Caki2 (cell line): ENCODE measurements at regions not wholly inside any gene's neighbourhood (a gene's known extent, or its start where the extent isn't known, plus 50 kb on each side); places are given as distances from the start of the nearest gene placed in this dataset.
"Not testable (repeated sequence)": the region's sequence is repeated elsewhere in the genome, so short reads cannot be mapped to it uniquely, and the experiment has no call there.

Experiments
- DNase-seq: peaks from one replicate; pipeline ENCODE4 v3.0.0-alpha.2; 2015; ENCODE audit warnings: low read depth
- in situ Hi-C: cut with HindIII; loops from 2 replicates; pipeline ENCODE4 v1.10.0; 2016; ENCODE audit warnings: low sequenced_read_pairs, low pct_unique_long_range_greater_than_20kb, mixed read lengths

GRCh38 chr14:28120391-28120790 is 646.2 kb upstream of the FOXG1 start:
- no peak for DNase-seq
- in situ Hi-C loops, result no loop called here

GRCh38 chr14:28121512-28122297 is 644.9 kb upstream of the FOXG1 start:
- in situ Hi-C loops, result no loop called here

GRCh38 chr14:28130610-28131284 is 635.8 kb upstream of the FOXG1 start:
- no peak for DNase-seq
- in situ Hi-C loops, result no loop called here

More at GRCh38 chr14:28121512-28122297, 644.9 kb upstream of the FOXG1 start:
- DNase-seq, result no peak

DNA sequence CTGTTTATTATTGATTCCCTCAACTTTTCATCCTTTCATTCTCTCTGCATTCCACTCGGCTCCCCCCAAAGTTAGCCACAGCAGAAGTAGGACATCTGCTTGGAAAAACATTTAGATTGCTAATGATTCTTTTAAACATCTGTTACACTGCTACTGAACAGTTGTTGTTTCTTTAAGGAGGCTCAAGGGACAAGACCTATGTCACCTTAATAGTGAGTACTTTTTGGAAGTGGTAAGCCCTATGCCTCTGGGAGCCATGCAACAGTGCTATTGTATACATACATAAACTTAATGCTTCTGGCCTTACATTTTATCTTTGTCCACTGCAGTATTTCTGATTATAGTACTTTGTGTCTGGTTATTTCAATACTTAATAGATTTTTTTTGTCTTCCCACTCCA is 628.2 kb upstream of the FOXG1 start:
- in situ Hi-C loops, result no loop called here
- no peak for DNase-seq

DNA sequence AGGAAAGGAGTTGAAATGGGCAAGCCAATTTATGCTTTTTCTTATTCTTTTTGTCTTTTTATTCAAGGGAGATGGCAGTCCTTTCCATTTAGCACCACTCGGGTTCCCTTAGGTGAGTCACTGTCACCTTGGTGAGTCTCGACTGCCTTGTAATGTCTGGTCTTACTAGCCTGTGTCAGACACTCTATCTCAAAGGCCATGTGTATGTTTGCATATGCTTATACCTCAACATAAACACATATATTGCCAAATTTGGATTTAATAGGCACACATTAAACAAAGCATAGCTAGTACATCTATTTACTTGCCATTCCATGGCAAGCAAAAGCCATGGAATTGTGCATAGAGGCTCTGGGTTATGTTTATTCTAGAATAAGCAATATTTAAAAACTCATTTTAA is 624.9 kb upstream of the FOXG1 start:
- in situ Hi-C loops, result no loop called here
- no peak for DNase-seq

DNA sequence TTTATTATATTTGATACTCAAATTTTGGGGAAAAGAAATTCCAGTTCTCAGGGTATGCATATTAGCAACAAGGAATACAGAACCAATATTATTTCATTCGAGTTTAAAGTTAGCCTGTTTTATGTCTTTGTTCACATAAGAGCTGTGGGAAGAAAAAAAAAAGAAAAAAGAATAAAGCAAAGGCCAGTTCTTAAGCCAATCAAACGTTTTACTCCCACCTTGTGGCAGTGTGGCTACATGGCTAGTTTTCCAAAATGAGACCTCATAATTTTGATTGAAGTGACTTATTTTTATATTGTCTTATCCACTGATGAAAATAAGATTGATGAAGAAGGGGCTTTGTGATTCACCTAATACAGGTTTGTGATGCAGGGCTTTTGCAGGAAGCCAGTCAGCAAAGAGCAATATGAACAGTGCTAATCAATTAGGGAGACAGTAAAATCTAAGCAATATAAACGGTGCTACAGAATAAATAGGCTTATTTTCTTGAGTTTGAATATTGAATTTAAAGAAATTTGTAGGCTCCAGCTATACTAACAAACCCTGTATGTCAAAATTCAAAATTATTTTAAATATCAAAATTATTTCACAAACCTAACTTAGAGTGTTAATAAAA is 624.1 kb upstream of the FOXG1 start:
- no peak for DNase-seq
- in situ Hi-C loops, result no loop called here

DNA sequence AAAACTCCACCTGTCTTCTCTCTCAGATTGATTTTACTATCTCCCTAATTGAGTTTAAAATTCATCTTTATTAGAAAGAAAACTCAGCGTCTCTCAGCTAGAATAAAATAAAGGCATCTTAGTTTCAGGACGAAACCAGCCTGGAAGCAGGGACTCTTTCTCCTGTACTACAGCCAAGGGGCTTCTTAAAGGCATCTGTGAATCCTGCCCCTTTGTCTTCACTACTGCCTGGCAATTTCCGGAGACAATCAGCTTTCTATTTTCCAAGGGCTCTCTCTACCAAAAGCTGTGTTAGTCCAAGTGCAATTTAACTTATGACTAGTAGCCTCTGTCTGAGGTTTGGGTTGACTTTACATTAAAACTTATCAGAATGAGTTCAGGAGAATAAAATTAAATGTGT is 623.3 kb upstream of the FOXG1 start:
- in situ Hi-C loops, result no loop called here
- no peak for DNase-seq

DNA sequence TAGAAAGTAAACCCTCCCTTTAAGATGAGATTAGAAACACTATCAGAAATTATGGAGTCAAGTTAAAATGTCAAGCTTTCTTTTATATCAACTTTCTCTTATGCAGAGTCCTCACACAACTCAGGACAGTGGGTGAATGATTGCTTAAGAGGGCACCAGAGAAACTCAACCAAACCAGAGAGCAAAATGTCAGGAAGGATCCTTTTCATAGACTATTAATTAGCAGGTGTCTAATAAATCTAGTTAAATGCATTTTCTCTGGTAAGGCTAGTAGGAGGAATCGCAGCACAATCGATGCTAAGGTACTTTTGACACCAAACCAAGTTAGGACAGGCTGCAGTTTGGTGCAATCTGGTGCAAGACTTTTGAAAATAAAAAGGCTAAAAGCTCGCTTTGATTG is 614.7 kb upstream of the FOXG1 start:
- in situ Hi-C loops, result no loop called here
- DNase-seq, result no peak

DNA sequence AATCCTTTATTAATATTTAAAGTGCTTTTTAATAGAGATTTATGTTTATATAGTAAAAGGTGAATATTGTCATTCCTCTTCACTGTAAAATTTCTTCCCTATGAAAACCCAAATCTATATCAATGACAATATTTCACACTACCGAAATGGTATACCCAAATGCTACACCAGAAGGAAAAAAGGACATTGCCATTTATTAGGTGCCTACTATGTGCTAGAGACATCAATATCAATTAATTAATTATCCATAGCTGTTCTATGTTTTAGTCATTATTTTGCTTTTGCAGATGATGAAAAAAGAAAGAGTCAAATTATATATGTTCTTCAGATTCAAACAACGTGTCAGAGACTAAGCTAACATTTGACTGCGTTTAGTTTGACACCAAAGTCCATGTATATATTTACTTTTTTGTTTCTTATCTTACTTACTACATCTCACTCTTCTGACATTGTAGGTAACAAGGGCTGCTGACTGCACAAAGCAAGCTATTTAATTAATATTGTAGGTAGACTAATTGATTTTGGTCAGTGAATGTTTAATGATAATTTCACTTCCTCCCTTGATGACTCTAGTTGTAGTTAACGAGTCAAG is 614.0 kb upstream of the FOXG1 start:
- in situ Hi-C loops, result no loop called here
- DNase-seq, result no peak

GRCh38 chr14:28157289-28157869 is 609.2 kb upstream of the FOXG1 start:
- in situ Hi-C loops, result no loop called here
- DNase-seq, result no peak

DNA sequence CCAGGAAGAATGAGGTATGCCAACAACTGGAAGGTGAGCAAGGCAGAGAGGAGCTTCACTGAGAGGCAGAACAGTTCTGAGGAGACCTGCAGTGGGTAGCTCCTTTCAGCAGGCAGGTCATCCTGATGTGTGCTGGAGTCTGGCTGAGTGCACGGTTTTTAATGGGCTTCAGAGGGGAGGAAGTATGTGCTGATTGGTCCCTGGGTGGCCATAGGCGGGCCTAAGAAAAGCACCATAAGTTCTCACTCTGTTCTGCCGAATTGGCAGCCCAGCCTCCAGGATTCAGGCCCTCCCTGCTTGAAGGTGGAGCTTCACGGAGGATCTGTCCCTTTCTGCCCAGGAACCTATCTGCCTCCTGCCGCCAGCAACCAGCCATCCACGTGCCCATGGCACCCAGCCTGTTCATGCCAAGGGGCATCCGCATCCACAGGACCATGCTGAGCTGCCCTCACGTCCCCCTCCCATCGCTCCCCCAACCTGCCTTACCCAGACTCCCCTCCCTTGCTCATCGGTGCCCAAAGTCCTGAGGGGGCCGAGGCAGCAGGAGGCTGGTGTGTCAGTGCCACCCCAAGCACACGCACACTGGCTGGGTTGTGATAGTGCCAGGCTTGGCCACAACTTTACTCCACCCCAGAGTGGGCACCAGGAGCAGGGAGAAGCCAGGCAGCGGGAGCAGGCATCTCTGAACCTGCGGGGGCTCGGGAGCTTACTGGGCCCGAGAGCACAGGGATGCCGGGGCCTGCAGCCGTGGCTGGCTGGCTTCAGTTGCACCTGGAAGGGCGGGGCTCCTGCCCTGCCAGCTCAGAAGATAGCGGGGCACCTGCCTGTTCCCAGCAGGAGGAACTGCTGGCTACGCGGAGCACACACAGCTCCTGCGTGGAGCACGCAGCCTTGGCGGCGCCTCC is 608.4 kb upstream of the FOXG1 start:
- in situ Hi-C loops, result no loop called here
- no peak for DNase-seq

DNA sequence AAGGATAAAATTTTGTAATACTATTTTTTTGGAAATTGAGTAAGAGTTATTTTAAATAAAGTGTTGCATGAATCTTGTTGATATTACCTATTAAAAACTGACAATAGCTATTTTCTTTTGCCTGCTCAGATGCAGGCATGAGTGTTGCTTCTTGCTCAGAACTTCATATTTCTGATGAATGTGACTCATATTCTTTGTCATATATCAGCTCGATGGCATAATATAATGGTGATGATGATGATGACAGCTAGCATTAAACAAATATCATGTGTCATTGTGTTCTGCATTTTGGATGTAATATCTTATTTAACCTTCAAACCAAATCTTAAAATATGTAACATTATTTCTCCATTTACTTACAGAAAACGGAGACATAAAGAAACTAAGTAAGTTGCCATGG is 605.5 kb upstream of the FOXG1 start:
- in situ Hi-C loops, result no loop called here
- no peak for DNase-seq

GRCh38 chr14:28163233-28163632 is 603.4 kb upstream of the FOXG1 start:
- no peak for DNase-seq
- in situ Hi-C loops, result no loop called here

GRCh38 chr14:28163897-28164296 is 602.7 kb upstream of the FOXG1 start:
- no peak for DNase-seq
- in situ Hi-C loops, result no loop called here

- in situ Hi-C loops, result not testable (repeated sequence)
These were observed 578.4 kb upstream of the FOXG1 start for GRCh38 chr14:28187902-28188830.

DNA sequence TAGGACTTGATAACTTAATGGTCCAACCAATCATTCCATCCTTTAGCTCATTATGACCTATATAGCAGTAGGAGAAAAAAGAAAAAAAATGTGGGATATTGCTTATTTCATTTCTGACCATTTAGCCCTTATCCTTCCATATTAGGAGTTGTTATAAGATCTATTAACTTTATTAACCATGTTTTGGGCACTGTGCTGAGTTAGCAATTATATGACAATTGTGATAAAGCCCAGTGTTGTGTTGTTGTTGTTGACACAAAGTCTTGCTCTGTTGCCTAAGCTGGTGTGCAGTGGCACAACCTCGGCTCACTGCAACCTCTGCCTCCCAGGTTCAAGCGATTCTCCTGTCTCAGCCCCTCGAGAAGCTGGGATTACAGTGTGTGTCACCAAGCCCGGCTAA is 569.7 kb upstream of the FOXG1 start:
- no peak for DNase-seq
- in situ Hi-C loops, result no loop called here

More at GRCh38 chr14:28187902-28188830, 578.4 kb upstream of the FOXG1 start:
- not testable (repeated sequence) for DNase-seq

DNA sequence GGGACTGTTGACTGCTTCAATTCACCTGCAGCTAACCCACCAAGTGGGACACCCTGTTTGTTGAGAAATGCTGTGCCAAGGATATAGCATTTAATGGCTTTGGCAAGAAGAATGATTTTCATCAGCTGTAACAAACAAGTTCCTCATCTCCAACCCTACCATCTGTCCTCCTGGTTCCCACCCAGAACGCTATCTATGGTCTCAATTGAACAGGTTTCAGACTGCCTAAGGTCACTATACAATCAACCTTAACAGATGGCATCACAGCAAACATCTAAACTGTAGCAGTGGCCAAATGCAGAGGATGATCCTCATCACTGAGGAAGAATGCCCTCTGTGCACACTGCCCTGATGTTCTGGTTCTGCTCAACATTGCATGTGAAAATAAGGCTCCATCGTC is 546.2 kb upstream of the FOXG1 start:
- in situ Hi-C loops, result no loop called here
- DNase-seq, result no peak
